GM21723 (cell line): ENCODE measurements at regions not wholly inside any gene's neighbourhood (a gene's known extent, or its start where the extent isn't known, plus 50 kb on each side); places are given as distances from the start of the nearest gene placed in this dataset.
"Not testable (repeated sequence)": the region's sequence is repeated elsewhere in the genome, so short reads cannot be mapped to it uniquely, and the experiment has no call there.

Experiments
- ATAC-seq: cut with Tn5 transposase; IDR thresholded peaks from one replicate; pipeline ENCODE4 v1.9.1; 2021; ENCODE audit warnings: mild to moderate bottlenecking, moderate library complexity; ENCODE audit not compliant: unreplicated experiment

- ATAC-seq = no peak
Measured at GRCh38 chr13:83162493-83162892, 719.8 kb downstream of the SLITRK1 start.

- no peak for ATAC-seq
Measured at GRCh38 chr13:83153848-83154247, 728.4 kb downstream of the SLITRK1 start.

DNA sequence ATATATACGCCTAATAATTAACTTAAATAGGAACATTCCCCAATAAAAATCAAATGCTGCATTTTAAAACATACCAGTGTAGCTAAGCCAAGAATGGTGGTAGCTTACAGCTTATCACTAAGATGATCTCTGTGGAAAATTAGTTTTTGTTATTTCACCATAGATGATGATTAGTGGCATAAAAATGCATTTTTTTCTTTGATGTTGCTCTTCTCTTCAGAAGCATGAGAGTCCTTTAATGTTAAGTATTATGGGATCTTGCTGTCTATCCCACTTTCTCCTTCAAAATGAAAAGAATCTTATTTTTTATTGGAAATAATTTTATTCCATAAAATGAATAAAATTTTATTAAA is 731.0 kb downstream of the SLITRK1 start:
- no peak for ATAC-seq

GRCh38 chr13:83150616-83151307 is 731.5 kb downstream of the SLITRK1 start:
- ATAC-seq = no peak

- no peak for ATAC-seq
Measured at GRCh38 chr13:83136660-83137059, 745.6 kb downstream of the SLITRK1 start.

- ATAC-seq = no peak
Measured at GRCh38 chr13:83125791-83126190, 756.5 kb downstream of the SLITRK1 start.

- ATAC-seq = no peak
Measured at GRCh38 chr13:83121896-83122295, 760.4 kb downstream of the SLITRK1 start.

DNA sequence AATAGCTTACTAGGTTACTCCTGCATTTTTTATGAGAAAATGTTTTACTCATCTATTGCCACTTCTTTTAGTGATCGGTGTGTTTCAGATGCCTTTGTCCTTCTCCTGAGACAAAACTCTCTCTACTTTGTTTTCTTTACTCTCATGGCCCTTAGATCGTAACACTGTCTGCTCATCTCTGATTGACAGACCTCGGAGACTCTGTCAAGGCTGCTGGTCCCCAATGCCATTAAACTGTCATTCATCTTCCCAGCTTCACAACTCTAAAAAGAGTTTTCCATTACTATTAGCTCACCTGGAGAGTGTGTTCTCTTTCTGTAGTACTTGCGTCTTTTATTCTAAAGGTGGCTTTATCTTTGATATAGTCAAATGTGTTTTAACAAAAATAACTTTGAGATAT is 765.2 kb downstream of the SLITRK1 start:
- no peak for ATAC-seq

- not testable (repeated sequence) for ATAC-seq
Measured at GRCh38 chr13:83101574-83102247, 780.6 kb downstream of the SLITRK1 start.

- no peak for ATAC-seq
Measured at GRCh38 chr13:83100237-83100636, 782.0 kb downstream of the SLITRK1 start.

- no peak for ATAC-seq
Measured at GRCh38 chr13:83088858-83089257, 793.4 kb downstream of the SLITRK1 start.

DNA sequence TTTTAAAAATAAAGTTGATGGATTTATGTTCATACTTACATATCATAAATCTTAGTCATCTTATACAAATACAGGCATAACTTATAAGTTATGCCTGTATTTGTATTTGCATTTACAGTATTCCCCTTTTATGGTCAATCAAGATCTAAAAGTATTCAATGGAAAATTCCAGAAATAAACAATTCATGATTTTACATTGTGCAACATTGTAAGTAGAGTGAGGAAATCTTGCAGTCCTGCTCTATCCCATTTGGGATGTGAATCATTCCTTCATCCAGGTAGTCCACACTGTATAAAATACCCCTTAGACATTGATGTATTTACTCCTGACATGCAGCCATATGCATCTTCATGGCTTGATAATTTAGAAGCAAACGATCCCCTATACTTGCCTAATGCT is 795.3 kb downstream of the SLITRK1 start:
- ATAC-seq = no peak

DNA sequence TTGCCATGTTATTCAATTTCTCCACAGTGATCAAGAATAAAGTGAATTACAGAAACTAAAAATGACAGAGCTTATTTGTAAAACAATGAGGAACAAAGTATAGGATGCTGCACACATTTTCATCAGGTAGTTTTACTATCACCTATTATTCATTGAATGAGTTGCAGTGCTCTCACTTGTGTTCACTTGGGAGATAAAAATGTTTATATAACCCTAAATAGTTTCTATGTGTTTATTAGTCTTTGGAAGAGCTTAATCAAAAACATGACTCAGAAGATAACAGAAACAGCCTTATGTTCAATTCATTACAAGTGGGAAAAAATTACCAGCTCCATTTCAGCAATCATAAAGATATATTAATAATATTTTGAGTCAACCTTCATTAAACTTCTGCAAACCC is 796.2 kb downstream of the SLITRK1 start:
- ATAC-seq = no peak

DNA sequence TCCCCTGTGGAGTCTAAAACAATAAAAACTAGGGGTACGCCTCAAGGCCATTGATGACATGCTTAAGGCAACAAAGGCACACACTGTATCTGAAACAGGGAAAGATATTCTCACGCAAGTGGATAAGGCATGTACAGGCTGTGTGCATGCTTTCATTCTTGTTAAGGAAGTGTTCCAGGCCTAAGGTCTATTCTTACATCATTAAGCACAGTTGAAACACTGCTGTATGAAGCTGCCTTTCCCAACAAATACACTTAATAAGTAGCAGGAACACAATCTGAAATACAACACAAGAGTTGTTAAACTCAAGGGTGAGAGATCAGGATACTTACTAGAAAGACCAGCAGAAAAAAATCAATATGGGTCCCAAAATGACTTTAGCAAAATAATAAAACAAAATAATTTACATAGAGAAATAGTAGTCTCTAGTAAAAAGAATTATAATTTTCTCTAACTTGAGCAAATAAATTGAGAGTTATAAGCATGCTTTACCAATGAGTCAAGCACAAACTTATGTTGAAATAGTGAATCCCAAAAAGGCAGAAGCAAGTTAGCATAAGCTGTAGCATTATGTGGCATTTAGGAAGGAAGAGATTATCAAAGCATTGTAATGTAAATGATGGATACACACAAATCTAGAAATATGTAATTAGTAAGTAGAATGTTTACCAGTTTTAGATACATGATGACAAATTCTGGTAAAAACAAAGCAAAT is 796.9 kb downstream of the SLITRK1 start:
- no peak for ATAC-seq

- no peak for ATAC-seq
Measured at GRCh38 chr13:83077499-83077898, 804.8 kb downstream of the SLITRK1 start.

- ATAC-seq = not testable (repeated sequence)
Measured at GRCh38 chr13:83073930-83074329, 808.3 kb downstream of the SLITRK1 start.

DNA sequence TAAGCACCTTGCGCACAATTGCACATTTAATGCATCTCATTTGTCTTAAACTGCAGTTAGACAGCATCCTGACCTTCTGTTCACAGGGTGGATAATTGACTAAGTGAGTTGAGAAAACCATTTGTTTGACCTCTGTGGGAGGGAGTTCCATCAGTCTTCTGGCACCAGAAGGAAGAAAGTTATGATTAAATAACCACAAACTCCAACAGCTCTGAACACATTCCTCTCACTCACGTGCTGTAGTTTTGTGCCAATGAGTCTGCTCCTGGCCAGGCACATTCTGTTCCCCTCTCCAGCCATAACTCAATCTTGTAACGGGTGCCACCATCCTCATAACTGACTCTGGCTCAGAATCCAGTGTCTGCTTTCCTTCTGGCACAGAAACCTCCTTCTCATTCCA is 817.2 kb downstream of the SLITRK1 start:
- ATAC-seq = no peak

DNA sequence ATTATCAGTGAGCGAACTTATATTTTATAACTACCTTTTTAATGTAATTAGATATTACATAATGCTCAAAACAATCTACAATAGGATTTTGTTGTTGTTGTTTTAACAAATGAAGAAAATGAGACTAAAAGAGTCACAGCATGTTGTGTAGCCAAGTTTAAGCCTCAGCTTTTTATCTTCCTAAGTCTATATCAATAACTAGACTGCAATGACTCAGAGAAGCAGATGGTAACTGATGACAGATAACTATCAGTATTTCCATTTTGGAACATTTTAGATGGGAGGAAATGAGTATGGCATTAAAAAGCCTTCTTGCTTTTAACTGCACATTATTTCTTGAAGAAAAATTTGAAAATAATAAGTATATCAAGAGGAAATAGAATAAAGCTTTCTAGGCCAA is 825.2 kb downstream of the SLITRK1 start:
- no peak for ATAC-seq

DNA sequence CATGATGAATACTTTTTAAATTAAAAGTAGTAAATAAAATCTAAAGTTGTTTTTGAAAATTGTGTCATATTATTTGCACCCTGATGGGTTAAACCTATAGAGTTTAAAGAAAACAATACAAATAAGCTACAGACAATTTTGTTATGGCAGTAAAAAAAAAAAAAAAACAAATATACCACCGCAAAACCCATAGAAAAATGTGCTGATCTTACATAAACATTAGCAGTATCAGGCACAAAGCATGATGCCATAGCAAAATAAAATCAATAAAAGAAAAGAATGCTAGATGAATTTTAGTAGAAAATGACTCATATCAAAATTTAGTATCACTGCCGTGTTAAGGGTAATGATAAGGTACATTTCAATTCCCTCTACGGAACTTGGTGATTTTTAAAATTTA is 826.0 kb downstream of the SLITRK1 start:
- no peak for ATAC-seq

GRCh38 chr13:83048419-83048818 is 833.9 kb downstream of the SLITRK1 start:
- no peak for ATAC-seq

GRCh38 chr13:83024955-83025594 is 857.2 kb downstream of the SLITRK1 start:
- ATAC-seq = no peak

DNA sequence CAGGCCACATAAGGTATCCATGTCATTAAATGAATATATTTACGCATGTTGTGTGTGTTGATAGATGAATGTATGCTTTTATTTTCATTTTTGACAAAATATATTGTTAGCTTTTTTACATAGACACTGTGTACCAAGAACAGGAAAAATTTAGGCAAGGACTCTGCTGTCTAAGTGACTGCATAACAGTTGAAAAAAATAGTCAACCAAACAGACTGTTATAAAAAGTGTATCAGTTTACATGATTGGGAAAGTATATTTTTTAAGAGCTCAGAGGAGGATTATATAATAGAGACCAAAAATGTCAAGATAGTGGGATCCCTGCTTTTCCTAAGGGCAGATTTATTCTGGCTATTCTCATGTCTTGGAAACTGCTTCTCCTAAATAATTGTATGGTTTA is 858.0 kb downstream of the SLITRK1 start:
- no peak for ATAC-seq
